HEK293 (cell line): ENCODE measurements at regions not wholly inside any gene's neighbourhood (a gene's known extent, or its start where the extent isn't known, plus 50 kb on each side); places are given as distances from the start of the nearest gene placed in this dataset.

Source experiments
- HOXA7 ChIP-seq: sonication (generic); formaldehyde crosslinking; IDR thresholded peaks from 2 replicates; pipeline ENCODE4 v1.8.1; 2022; ENCODE audit warnings: missing genetic modification reagents, borderline replicate concordance
- KLF1 ChIP-seq: fragments of 450-650 bp; formaldehyde crosslinking; IDR thresholded peaks from 2 replicates; pipeline ENCODE4 v1.5.1; 2016; ENCODE audit warnings: missing biosample characterization, missing genetic modification characterization
- MZF1 ChIP-seq: fragments of 450-650 bp; formaldehyde crosslinking; IDR thresholded peaks from 2 replicates; pipeline ENCODE4 v1.5.1; 2017; ENCODE audit warnings: missing biosample characterization, missing genetic modification characterization, borderline replicate concordance
- RBAK ChIP-seq: fragments of 450-650 bp; formaldehyde crosslinking; IDR thresholded peaks from 2 replicates; pipeline ENCODE4 v1.5.1; 2016; ENCODE audit warnings: missing biosample characterization, missing genetic modification characterization
- SETDB1 ChIP-seq: IDR thresholded peaks from one replicate; pipeline ENCODE4 v1.6.1; 2017; ENCODE audit warnings: mild to moderate bottlenecking, low read length, moderate library complexity, mixed read lengths; ENCODE audit not compliant: insufficient read length
- ZNF202 ChIP-seq: fragments of 450-650 bp; formaldehyde crosslinking; IDR thresholded peaks from 2 replicates; pipeline ENCODE4 v1.5.1; 2016; ENCODE audit warnings: missing biosample characterization, missing genetic modification characterization, borderline replicate concordance
- ZNF335 ChIP-seq: fragments of 450-650 bp; formaldehyde crosslinking; conservative IDR thresholded peaks from 2 replicates; pipeline ENCODE4 v1.5.1; 2016; ENCODE audit warnings: missing biosample characterization, missing genetic modification characterization
- TF ChIP-seq, protein P1 (sequence below): fragments of 450-650 bp; formaldehyde crosslinking; IDR thresholded peaks from 2 replicates; pipeline ENCODE4 v1.5.1; 2016; ENCODE audit warnings: missing biosample characterization, missing genetic modification characterization

- TF ChIP-seq MZF1 (tag by site-specific recombination) (no peak), RBAK (no peak), SETDB1 (no peak), HOXA7 (CRISPR knock-in tag) (no peak), ZNF202 (tag by site-specific recombination) (no peak), ZNF335 (tag by site-specific recombination) (no peak), KLF1 (tag by site-specific recombination) (no peak)
- TF ChIP-seq, protein P1, sequence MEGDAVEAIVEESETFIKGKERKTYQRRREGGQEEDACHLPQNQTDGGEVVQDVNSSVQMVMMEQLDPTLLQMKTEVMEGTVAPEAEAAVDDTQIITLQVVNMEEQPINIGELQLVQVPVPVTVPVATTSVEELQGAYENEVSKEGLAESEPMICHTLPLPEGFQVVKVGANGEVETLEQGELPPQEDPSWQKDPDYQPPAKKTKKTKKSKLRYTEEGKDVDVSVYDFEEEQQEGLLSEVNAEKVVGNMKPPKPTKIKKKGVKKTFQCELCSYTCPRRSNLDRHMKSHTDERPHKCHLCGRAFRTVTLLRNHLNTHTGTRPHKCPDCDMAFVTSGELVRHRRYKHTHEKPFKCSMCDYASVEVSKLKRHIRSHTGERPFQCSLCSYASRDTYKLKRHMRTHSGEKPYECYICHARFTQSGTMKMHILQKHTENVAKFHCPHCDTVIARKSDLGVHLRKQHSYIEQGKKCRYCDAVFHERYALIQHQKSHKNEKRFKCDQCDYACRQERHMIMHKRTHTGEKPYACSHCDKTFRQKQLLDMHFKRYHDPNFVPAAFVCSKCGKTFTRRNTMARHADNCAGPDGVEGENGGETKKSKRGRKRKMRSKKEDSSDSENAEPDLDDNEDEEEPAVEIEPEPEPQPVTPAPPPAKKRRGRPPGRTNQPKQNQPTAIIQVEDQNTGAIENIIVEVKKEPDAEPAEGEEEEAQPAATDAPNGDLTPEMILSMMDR (tag by site-specific recombination), result no peak
Measured at GRCh38 chr20:58100731-58101356, 127.6 kb downstream of the ANKRD60 start.
